ENCODE measurements at regions not wholly inside any gene's neighbourhood (a gene's known extent, or its start where the extent isn't known, plus 50 kb on each side); places are given as distances from the start of the nearest gene placed in this dataset.
"Not testable (repeated sequence)": the region's sequence is repeated elsewhere in the genome, so short reads cannot be mapped to it uniquely, and the experiment has no call there.

- no peak for DNase-seq
Observed at GRCh38 chr3:103513003-103513402, 1078.2 kb downstream of the ZPLD1 start.

GRCh38 chr3:103515116-103515515, 1080.3 kb downstream of the ZPLD1 start:
- no peak for DNase-seq

GRCh38 chr3:103516950-103517349, 1082.1 kb downstream of the ZPLD1 start:
- DNase-seq, result no peak

- DNase-seq, result not testable (repeated sequence)
Observed at GRCh38 chr3:103531327-103531726, 1096.5 kb downstream of the ZPLD1 start.

- no peak for DNase-seq
Observed at GRCh38 chr3:103532986-103533385, 1098.2 kb downstream of the ZPLD1 start.

- no peak for DNase-seq
Observed at GRCh38 chr3:103554451-103554850, 1119.6 kb downstream of the ZPLD1 start.

GRCh38 chr3:103564116-103564515, 1129.3 kb downstream of the ZPLD1 start:
- not testable (repeated sequence) for DNase-seq

- DNase-seq, result no peak
Observed at GRCh38 chr3:103585809-103586208, 1151.0 kb downstream of the ZPLD1 start.

GRCh38 chr3:103589770-103590169, 1155.0 kb downstream of the ZPLD1 start:
- no peak for DNase-seq

GRCh38 chr3:103600844-103601243, 1166.0 kb downstream of the ZPLD1 start:
- no peak for DNase-seq

GRCh38 chr3:103601666-103602065, 1166.9 kb downstream of the ZPLD1 start:
- DNase-seq, result no peak

- no peak for DNase-seq
Observed at GRCh38 chr3:103609472-103609871, 1174.7 kb downstream of the ZPLD1 start.

GRCh38 chr3:103613397-103614156, 1178.8 kb downstream of the ZPLD1 start:
- no peak for DNase-seq

- DNase-seq, result no peak
Observed at GRCh38 chr3:103614719-103615118, 1179.9 kb downstream of the ZPLD1 start.

- no peak for DNase-seq
Observed at GRCh38 chr3:103617961-103618360, 1183.1 kb downstream of the ZPLD1 start.

GRCh38 chr3:103624271-103624670, 1189.5 kb downstream of the ZPLD1 start:
- no peak for DNase-seq

- DNase-seq, result no peak
Observed at GRCh38 chr3:103629391-103629790, 1194.6 kb downstream of the ZPLD1 start.

GRCh38 chr3:103644450-103644849, 1209.6 kb downstream of the ZPLD1 start:
- DNase-seq, result no peak

GRCh38 chr3:103653996-103654395, 1219.2 kb downstream of the ZPLD1 start:
- DNase-seq, result no peak

- no peak for DNase-seq
Observed at GRCh38 chr3:103657756-103658155, 1222.9 kb downstream of the ZPLD1 start.

- DNase-seq, result no peak
Observed at GRCh38 chr3:103660810-103661209, 1226.0 kb downstream of the ZPLD1 start.

- no peak for DNase-seq
Observed at GRCh38 chr3:103662591-103662990, 1227.8 kb downstream of the ZPLD1 start.

- no peak for DNase-seq
Observed at GRCh38 chr3:103672346-103672745, 1237.5 kb downstream of the ZPLD1 start.

- no peak for DNase-seq
Observed at GRCh38 chr3:103684904-103685303, 1250.1 kb downstream of the ZPLD1 start.

GRCh38 chr3:103685939-103686338, 1251.1 kb downstream of the ZPLD1 start:
- no peak for DNase-seq

All from stimulated activated CD4-positive, alpha-beta T cell treated with anti-CD3 and anti-CD28 coated beads, Interleukin-4, amount 100 ng/mL, for 24 hours (primary cell).